ENCODE measurements at regions not wholly inside any gene's neighbourhood (a gene's known extent, or its start where the extent isn't known, plus 50 kb on each side); places are given as distances from the start of the nearest gene placed in this dataset.
A peak's percentile ranks its signal among the peaks of the same experiment; 100 is the strongest.

DNA sequence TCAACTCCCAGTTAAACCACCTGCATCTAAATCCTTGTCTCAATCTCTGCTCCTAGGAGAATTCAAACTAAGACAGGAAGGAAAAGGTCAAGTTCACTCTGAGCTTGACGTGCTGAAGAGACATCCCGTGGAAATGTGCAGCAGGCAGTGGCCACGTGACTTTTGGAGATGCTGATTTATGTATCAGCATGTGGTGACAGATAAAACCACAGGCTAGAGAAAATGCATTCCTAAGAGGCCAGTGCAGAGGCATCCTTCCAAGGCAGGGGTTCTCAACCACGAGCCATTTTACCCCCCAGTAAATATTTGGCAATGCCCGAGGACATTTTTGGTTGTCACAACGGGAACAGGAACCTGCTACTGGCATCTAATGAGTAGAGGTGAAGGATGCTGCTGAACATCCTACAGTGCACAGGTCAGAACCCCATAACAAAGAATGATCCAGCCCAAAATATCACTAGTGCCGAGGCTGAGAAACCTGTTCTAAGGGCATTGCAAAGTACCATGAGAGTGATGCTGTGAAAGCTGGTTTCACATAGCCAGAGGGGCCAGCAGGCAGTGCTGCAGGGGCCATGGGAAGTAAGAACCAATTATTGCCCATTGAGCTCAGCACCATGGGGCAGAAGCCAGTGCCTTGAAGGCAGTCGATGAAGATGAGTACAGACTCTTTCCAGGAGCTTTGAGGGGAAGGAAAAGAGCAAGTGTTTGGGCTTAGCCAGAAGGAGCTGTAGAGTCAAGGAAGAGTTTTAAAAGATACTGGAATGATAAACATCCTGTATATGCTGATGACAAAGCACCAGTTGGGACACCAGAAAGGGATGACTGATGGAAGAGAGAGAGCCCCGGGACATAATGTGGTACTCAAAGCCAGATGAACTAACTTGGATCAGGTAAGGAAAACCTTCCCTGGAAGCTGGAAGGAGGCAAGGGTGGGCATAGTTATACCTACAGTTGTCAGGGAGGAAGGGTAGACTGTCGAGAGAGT is 174.6 kb downstream of the HAUS1 start:
- Histone ChIP-seq H3K4me3 (replicated peaks in 1 of 3; ENCODE audit: insufficient read depth in 1 of 3, low read depth in 1 of 3, low read length in 3 of 3) (no peak overlapping the region), H2AFZ (ENCODE audit: low read depth, low read length) (no peak overlapping the region), H4K20me1 (replicated peaks; ENCODE audit: control insufficient read depth, extremely low read depth, insufficient read depth, low read length) (no peaks in the 10 kb centered on the region), H3K9ac (replicated peaks; ENCODE audit: extremely low read depth, insufficient read depth, low read length) (no peak overlapping the region), H3K27ac (ENCODE audit: insufficient read depth, low read depth, low read length) (no peak overlapping the region), H3K4me1 (ENCODE audit: control insufficient read depth, extremely low read depth, insufficient read depth, low read length) (peaks cover 3% of the 10 kb centered on the region), H3K36me3 (ENCODE audit: control insufficient read depth in 2 of 2, extremely low read depth in 1 of 2, insufficient read depth in 2 of 2, low read length in 2 of 2) (no peaks in the 10 kb centered on the region), H3K4me2 (ENCODE audit: insufficient read depth, low read length) (no peak overlapping the region), H3K27me3 (ENCODE audit: control insufficient read depth in 2 of 2, insufficient read depth in 2 of 2, low read length in 2 of 2) (no peaks in the 10 kb centered on the region), H3K9me3 (replicated peaks; ENCODE audit: control insufficient read depth, insufficient read depth, low read length) (no peaks in the 10 kb centered on the region), H3K79me2 (ENCODE audit: control insufficient read depth, insufficient read depth, low read length) (no peaks in the 10 kb centered on the region), H3K9me1 (replicated peaks; ENCODE audit: control insufficient read depth, extremely low read depth, insufficient read depth, low read length) (no peaks in the 10 kb centered on the region)
- TF ChIP-seq, protein P1, sequence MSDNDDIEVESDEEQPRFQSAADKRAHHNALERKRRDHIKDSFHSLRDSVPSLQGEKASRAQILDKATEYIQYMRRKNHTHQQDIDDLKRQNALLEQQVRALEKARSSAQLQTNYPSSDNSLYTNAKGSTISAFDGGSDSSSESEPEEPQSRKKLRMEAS (IDR thresholded peaks at IDR 0.05; ENCODE audit: insufficient read depth, insufficient read length) = peak; percentile 77
- TF ChIP-seq GATA2 (IDR thresholded peaks at IDR 0.05; ENCODE audit: insufficient read depth, insufficient read length, low read depth, low read length) = no peak
- no peak for FAIRE-seq
- peak; percentile 16 for DNase-seq (ENCODE audit: low read depth, low spot score)
- intact Hi-C loops (cut with micrococcal nuclease) = no loop called here
- no TSS peak for BruUV-seq (replicated peaks)
- dilution Hi-C loops (cut with MboI; ENCODE audit: extremely low pct_ligation_motif_present, low sequenced_read_pairs) = no loop called here
- ChIA-PET CTCF (interaction anchor here (0.9 to 7.9 kb wide), 3 partner anchors 105 to 378 kb away, joined by 3 to 168 read pairs (median 36); partner anchors contain the start of gene LOXHD1), POLR2A (no interaction called here)

DNA sequence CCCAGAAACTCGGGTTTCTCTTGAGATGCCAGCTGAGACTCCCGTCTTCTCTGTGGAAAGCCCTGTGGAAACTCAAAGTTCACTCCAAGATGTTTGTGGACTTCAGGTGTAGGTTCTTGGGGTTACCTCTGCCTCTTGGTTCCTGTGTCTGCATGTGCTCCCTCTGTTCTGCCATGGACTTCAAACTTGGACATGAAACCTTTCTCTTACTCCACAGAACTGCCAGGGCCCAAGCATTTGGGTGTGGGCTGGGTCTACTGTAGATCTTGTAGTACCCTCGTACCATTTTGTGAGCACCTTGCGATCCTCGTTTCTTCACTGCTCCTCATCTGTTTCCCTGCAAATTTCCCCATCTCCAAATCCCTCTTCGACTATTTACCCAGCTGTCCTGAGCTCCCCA is 175.5 kb downstream of the HAUS1 start:
- Histone ChIP-seq H3K36me3 (ENCODE audit: control insufficient read depth in 2 of 2, extremely low read depth in 1 of 2, insufficient read depth in 2 of 2, low read length in 2 of 2) (no peaks in the 10 kb centered on the region), H3K4me1 (ENCODE audit: control insufficient read depth, extremely low read depth, insufficient read depth, low read length) (peaks cover 3% of the 10 kb centered on the region), H3K4me2 (ENCODE audit: insufficient read depth, low read length) (no peak overlapping the region), H3K79me2 (ENCODE audit: control insufficient read depth, insufficient read depth, low read length) (no peaks in the 10 kb centered on the region), H4K20me1 (replicated peaks; ENCODE audit: control insufficient read depth, extremely low read depth, insufficient read depth, low read length) (no peaks in the 10 kb centered on the region), H3K27ac (ENCODE audit: insufficient read depth, low read depth, low read length) (no peak overlapping the region), H3K9me1 (replicated peaks; ENCODE audit: control insufficient read depth, extremely low read depth, insufficient read depth, low read length) (no peaks in the 10 kb centered on the region), H3K27me3 (ENCODE audit: control insufficient read depth in 2 of 2, insufficient read depth in 2 of 2, low read length in 2 of 2) (no peaks in the 10 kb centered on the region), H2AFZ (ENCODE audit: low read depth, low read length) (no peak overlapping the region), H3K9me3 (replicated peaks; ENCODE audit: control insufficient read depth, insufficient read depth, low read length) (no peaks in the 10 kb centered on the region), H3K4me3 (replicated peaks in 1 of 3; ENCODE audit: insufficient read depth in 1 of 3, low read depth in 1 of 3, low read length in 3 of 3) (no peak overlapping the region), H3K9ac (replicated peaks; ENCODE audit: extremely low read depth, insufficient read depth, low read length) (no peak overlapping the region)
- CTCF ChIA-PET = interaction anchor here (0.9 to 7.9 kb wide), 5 partner anchors 11 to 381 kb away, joined by 3 to 168 read pairs (median 10); partner anchors contain the start of gene LOXHD1
- POLR2A ChIA-PET = no interaction called here
- TF ChIP-seq, protein P2, sequence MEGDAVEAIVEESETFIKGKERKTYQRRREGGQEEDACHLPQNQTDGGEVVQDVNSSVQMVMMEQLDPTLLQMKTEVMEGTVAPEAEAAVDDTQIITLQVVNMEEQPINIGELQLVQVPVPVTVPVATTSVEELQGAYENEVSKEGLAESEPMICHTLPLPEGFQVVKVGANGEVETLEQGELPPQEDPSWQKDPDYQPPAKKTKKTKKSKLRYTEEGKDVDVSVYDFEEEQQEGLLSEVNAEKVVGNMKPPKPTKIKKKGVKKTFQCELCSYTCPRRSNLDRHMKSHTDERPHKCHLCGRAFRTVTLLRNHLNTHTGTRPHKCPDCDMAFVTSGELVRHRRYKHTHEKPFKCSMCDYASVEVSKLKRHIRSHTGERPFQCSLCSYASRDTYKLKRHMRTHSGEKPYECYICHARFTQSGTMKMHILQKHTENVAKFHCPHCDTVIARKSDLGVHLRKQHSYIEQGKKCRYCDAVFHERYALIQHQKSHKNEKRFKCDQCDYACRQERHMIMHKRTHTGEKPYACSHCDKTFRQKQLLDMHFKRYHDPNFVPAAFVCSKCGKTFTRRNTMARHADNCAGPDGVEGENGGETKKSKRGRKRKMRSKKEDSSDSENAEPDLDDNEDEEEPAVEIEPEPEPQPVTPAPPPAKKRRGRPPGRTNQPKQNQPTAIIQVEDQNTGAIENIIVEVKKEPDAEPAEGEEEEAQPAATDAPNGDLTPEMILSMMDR (IDR thresholded peaks at IDR 0.05; ENCODE audit: extremely low read depth in 1 of 2, insufficient read depth in 1 of 2, low read depth in 1 of 2, low read length in 2 of 2) = no peak
- no peak for TF ChIP-seq JUN (IDR thresholded peaks at IDR 0.05; ENCODE audit: borderline replicate concordance, insufficient read depth, insufficient read length, low read depth)
- TF ChIP-seq MYC (IDR thresholded peaks at IDR 0.05; ENCODE audit: low read depth, low read length) = no peak
- DNase-seq (ENCODE audit: low read depth, low spot score) (no peak), FAIRE-seq (no peak)
- dilution Hi-C loops (cut with MboI; ENCODE audit: extremely low pct_ligation_motif_present, low sequenced_read_pairs) (no loop called here), intact Hi-C loops (cut with micrococcal nuclease) (no loop called here)
- BruUV-seq (replicated peaks) = no TSS peak
